ENCODE measurements at regions not wholly inside any gene's neighbourhood (a gene's known extent, or its start where the extent isn't known, plus 50 kb on each side); places are given as distances from the start of the nearest gene placed in this dataset.
"Not testable (repeated sequence)": the region's sequence is repeated elsewhere in the genome, so short reads cannot be mapped to it uniquely, and the experiment has no call there.

DNA sequence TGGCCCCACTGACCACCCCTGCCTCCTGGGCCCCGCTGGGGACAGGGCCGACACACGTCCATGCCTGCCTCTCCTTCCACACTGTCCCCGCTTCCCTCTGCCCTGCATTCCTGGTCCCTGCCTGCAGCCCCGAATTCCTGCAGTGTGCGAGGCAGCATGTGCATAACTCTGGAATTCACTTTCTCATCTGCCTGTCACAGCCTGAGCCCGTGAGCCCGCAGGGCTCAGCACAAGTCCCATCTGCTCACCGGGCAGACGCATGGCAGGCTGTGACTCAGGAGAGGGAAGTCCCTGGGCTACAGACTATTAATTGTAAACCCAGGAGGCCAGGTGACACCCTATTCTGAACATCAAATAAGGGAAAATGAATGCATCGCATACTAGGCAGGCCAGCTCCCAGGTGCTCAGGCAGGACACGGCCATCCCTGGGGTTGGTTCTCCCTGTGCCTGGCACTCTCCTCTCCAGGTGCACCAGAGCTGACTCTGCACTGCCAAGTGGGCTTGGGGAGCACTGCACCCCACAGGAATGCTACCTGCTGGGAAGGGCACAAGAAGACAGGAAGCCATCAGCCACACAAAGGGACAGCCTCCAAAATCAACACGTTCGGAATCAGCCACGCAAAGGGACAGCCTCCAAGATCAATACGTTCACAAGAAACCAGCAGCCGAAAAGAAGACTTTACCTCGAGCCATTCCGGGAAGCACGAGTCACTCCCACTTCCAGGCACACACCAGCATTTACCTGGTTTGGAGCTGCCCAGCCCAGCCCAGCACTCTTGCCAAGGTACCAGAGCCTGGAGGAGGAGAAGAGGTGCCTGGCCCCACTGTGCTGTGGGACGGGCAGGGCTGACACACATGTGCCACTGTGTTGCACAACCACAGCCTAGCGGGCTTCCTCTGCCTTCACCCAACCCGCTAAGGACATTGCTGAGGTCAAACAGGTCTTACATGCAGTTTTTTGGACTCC, 65.9 kb downstream of the DLL1 start:
- TF ChIP-seq, protein P1, sequence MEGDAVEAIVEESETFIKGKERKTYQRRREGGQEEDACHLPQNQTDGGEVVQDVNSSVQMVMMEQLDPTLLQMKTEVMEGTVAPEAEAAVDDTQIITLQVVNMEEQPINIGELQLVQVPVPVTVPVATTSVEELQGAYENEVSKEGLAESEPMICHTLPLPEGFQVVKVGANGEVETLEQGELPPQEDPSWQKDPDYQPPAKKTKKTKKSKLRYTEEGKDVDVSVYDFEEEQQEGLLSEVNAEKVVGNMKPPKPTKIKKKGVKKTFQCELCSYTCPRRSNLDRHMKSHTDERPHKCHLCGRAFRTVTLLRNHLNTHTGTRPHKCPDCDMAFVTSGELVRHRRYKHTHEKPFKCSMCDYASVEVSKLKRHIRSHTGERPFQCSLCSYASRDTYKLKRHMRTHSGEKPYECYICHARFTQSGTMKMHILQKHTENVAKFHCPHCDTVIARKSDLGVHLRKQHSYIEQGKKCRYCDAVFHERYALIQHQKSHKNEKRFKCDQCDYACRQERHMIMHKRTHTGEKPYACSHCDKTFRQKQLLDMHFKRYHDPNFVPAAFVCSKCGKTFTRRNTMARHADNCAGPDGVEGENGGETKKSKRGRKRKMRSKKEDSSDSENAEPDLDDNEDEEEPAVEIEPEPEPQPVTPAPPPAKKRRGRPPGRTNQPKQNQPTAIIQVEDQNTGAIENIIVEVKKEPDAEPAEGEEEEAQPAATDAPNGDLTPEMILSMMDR (conservative IDR thresholded peaks at IDR 0.05; ENCODE audit: low read depth): no peak
- peak; percentile 86 for DNase-seq (ENCODE audit: low spot score)
- H3K27ac ChIP-seq: peak overlapping the region; percentile 100
- CTCF ChIA-PET: interaction anchor here (0.5 to 0.7 kb wide), 3 partner anchors 13 to 72 kb away, joined by 3 to 4 read pairs (median 3); no protein-coding TSS in a partner anchor
- POLR2A ChIA-PET (ENCODE audit: low non-redundant PET): no interaction called here

DNA sequence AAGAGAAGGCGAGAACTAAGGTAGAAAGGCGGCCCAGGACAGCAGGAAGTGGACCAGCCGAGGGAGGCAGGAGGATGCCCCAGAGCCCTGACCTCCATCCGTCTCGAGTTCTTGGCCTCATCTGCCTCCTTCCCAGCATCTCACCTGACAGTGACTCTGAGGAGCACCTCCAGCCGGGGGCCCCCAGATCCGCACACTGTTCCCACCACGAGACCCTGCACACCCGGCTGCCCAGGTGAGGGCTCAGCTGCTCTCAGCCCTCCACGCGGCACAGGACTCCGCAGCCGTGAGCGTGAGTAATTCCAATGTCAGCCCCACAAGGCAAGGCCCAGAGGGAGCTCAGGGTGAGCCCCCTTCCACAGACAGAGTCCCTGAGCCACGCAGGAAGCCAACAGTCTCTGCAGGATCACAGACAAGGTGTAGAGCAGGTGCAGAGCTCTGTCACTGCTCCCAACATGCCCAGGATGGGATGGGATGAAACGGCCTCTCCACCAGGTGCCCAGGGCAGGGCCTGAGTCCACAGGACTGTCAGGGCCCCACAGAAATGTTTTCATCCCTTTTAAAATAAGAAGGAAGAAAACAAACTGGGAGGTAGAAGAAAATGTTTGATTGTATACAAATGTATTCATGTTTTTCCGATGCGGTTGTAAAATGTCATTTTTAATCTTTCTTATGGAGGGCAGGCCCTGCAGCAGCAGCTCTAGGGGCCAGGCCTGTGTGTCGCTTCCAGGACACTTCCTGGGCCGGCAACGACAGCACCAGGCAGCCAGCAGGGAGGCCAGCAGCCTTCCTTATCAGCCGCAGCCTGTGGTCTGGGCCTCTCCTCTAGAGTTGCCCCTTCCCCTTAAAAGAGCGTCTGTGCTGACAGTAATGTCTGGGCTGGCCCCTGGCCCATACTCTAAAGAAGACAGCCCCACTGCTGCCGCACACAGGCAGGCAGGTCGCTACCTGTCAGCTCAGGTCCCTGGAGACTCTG, 66.9 kb downstream of the DLL1 start:
- ChIA-PET POLR2A (ENCODE audit: low non-redundant PET) (no interaction called here), CTCF (interaction anchor here (0.5 to 0.7 kb wide), 3 partner anchors 13 to 66 kb away, joined by 3 to 4 read pairs (median 3); no protein-coding TSS in a partner anchor)
- no peak for DNase-seq (ENCODE audit: low spot score)
- TF ChIP-seq, protein P1 (conservative IDR thresholded peaks at IDR 0.05; ENCODE audit: low read depth): no peak
- peak overlapping the region; percentile 100 for H3K27ac ChIP-seq

DNA sequence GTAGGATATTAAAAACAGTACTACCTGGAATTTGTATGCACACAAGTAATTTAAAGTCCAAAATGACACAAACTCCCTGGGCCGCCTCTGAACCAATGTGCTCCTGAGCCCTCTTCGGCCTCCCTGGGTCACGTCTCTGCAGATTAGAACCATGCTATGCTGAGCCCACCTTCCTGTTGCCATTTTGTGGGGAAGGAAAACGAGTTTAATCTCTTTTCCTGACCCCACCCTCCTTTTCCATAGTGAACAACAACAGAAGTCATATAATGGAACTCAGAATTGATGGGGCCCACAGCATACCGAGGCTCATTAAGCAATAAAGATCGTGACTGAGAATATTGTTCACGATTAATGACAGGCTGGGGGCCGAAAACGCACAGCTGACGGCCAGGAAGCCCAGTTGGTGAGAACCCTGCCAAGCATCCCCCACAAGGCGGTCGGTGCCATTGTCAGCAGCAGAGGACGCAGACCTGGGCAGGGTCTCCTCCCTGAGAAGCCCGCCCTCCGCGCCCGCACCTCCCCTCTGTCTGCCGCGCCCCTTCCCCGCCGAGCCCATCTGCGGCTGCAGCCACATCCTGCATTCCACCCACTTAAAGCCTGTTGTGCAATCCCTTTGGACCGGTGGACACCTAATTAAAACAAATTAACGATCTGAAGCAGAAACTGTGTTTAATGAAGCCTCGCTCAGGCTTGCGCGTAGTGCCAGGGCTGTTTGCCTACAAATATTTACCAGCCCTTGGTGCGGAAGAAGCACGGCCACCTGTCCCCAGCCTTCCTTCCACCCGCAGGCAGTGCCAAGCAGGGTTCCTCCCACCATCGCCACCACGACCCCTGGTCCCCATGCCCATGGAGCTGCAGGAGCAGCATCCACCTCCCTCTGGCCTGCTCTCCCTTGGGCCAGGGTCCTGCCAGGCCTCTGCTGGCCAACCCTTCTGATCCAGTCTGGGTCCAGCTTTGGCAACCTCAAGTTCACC, 68.1 kb downstream of the DLL1 start:
- DNase-seq (ENCODE audit: low spot score): no peak
- ChIA-PET POLR2A (ENCODE audit: low non-redundant PET) (no interaction called here), CTCF (no interaction called here)
- TF ChIP-seq, protein P1 (conservative IDR thresholded peaks at IDR 0.05; ENCODE audit: low read depth): no peak
- peak overlapping the region; percentile 100 for H3K27ac ChIP-seq

DNA sequence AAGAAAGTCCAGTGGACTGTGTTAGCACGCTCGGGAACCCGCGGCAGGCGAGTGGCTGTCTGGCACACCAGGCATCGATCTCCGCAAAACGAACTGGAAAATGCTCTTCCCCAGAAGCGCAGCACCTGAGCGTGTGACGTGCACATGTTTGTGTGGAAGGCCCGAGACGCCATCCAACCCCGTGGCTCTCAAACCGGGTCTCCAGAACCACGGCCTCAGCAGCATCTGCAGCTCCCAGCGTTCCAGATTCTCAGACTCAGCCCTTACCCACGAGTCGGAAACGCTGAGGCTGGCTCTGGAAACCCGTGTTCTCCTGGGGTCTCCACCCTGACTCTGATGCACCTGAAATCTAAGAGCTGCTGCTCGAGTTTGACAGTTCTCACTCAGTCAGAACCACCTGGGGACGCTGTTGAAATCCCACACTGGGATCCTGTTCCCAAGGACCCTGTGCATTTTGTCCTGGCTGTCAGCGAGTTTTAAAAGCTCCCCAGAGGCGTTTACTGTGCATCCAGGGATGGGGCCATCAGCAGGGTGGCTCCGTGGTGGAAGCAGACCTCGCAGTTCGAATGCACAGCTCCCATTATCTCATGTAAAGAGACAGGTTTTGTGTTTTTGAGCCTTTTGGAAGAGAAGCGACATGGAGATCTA, 69.0 kb downstream of the DLL1 start:
- TF ChIP-seq, protein P1 (conservative IDR thresholded peaks at IDR 0.05; ENCODE audit: low read depth): no peak
- peak overlapping the region; percentile 100 for H3K27ac ChIP-seq
- POLR2A ChIA-PET (ENCODE audit: low non-redundant PET): no interaction called here
- no peak for DNase-seq (ENCODE audit: low spot score)
- CTCF ChIA-PET: interaction anchor here (0.6 kb wide), 1 partner anchor 91 kb away, joined by 3 read pairs; no protein-coding TSS in a partner anchor

DNA sequence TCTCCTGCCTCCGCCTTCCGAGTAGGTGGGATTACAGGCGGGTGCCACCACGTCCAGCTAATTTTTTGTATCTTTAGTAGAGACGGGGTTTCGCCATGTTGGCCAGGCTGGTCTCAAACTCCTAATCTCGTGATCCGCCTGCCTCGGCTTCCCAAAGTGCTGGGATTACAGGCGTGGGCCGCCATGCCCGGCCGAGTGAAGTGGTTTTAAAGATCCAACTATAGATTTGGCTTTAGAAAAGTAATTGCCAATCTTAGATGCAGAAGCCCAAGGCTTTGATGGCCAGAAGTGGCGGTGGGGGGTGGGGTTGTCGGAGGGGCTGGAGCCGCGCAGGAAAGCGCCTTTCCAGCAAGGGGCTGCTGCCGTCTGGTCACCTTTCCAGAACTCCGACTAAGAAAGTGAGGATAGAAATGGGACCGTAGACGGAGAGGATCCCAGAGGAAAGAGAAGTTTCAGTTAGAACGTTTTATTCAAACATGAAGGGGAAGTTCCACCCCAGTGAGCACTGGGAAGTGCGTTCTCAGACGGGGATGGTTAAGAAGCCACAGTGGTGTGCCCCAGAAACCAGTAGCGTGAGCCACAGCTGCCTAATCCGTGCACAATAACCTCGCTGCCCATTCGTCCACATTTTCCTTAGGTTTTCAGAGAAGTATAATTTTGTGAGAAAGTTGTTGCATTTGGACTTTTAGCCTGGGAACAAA, 69.7 kb downstream of the DLL1 start:
- TF ChIP-seq, protein P1 (conservative IDR thresholded peaks at IDR 0.05; ENCODE audit: low read depth): no peak
- POLR2A ChIA-PET (ENCODE audit: low non-redundant PET): no interaction called here
- CTCF ChIA-PET: interaction anchor here (0.6 kb wide), 1 partner anchor 91 kb away, joined by 3 read pairs; no protein-coding TSS in a partner anchor
- H3K27ac ChIP-seq: peak overlapping the region; percentile 100
- no peak for DNase-seq (ENCODE audit: low spot score)

DNA sequence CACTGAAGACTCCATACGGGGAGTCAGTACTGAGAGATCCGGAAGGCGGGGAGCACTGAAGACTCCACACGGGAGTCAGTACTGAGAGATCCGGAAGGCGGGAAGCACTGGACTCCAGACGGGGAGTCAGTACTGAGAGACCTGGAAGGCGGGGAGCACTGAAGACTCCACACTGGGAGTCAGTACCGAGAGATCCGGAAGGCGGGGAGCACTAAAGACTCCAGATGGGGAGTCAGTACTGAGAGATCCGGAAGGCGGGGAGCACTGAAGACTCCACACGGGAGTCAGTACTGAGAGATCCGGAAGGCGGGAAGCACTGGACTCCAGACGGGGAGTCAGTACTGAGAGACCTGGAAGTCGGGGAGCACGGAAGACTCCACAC, 77.2 kb downstream of the DLL1 start:
- POLR2A ChIA-PET (ENCODE audit: low non-redundant PET); DNase-seq (ENCODE audit: low spot score); CTCF ChIA-PET; H3K27ac ChIP-seq: not testable (repeated sequence)

Measured in RWPE1 (cell line).